GM12878 (cell line): ENCODE measurements at regions not wholly inside any gene's neighbourhood (a gene's known extent, or its start where the extent isn't known, plus 50 kb on each side); places are given as distances from the start of the nearest gene placed in this dataset.

Experiments used
- BRCA1 ChIP-seq: IDR thresholded peaks from 2 replicates; pipeline ENCODE4 v1.6.1; 2011; ENCODE audit warnings: low read depth, low read length, improper control_type of control experiment
- CBX5 ChIP-seq: sonication (generic); IDR thresholded peaks from 2 replicates; pipeline ENCODE4 v1.6.1; 2016; ENCODE audit warnings: low read depth, moderate library complexity, mild to moderate bottlenecking, inconsistent platforms
- CREM ChIP-seq: IDR thresholded peaks from 2 replicates; pipeline ENCODE4 v1.6.1; 2014; ENCODE audit warnings: antibody characterized with exemption, low read depth
- CTCF ChIP-seq, 3 experiments: IDR thresholded peaks in 2 of 3; conservative IDR thresholded peaks in 1 of 3; 2 replicates each; pipeline ENCODE4 v1.5.1; 2011; ENCODE audit warnings: low read depth in 3 of 3, low read length in 3 of 3, mild to moderate bottlenecking in 3 of 3, control low read depth in 2 of 3, moderate library complexity in 2 of 3, inconsistent platforms in 1 of 3, mixed read lengths in 1 of 3; ENCODE audit not compliant: control insufficient read depth in 2 of 3, insufficient read depth in 1 of 3; ENCODE audit errors: extremely low read depth in 1 of 3
- E2F4 ChIP-seq: IDR thresholded peaks from 2 replicates; pipeline ENCODE4 v1.6.1; 2012; ENCODE audit warnings: low read depth, low read length, improper control_type of control experiment
- EZH2 ChIP-seq: IDR thresholded peaks from 2 replicates; pipeline ENCODE4 v1.6.1; 2012; ENCODE audit warnings: low read depth, mild to moderate bottlenecking, control low read depth, inconsistent platforms, low read length, borderline replicate concordance; ENCODE audit not compliant: control insufficient read depth
- IKZF1 ChIP-seq: fragments of 450-650 bp; conservative IDR thresholded peaks from 2 replicates; pipeline ENCODE4 v1.6.1; 2017; ENCODE audit warnings: antibody characterized with exemption, mild to moderate bottlenecking
- JUND ChIP-seq: IDR thresholded peaks from 2 replicates; pipeline ENCODE4 v1.6.1; 2012; ENCODE audit warnings: low read depth, mild to moderate bottlenecking, low read length, improper control_type of control experiment, moderate library complexity
- MEF2B ChIP-seq: fragments of 450-650 bp; IDR thresholded peaks from 2 replicates; pipeline ENCODE4 v1.6.1; 2018; ENCODE audit warnings: mild to moderate bottlenecking, moderate library complexity; ENCODE audit not compliant: partially characterized antibody, poor library complexity, severe bottlenecking
- NFYA ChIP-seq: IDR thresholded peaks from 2 replicates; pipeline ENCODE4 v1.6.1; 2011; ENCODE audit warnings: low read depth, mild to moderate bottlenecking, low read length, improper control_type of control experiment, borderline replicate concordance
- POLR2AphosphoS2 ChIP-seq: IDR thresholded peaks from 2 replicates; pipeline ENCODE4 v1.6.1; 2011; ENCODE audit warnings: low read depth, mild to moderate bottlenecking, low read length, improper control_type of control experiment, moderate library complexity
- RUNX3 ChIP-seq: IDR thresholded peaks from 2 replicates; pipeline ENCODE4 v1.6.1; 2012; ENCODE audit warnings: low read length, inconsistent platforms
- SPI1 ChIP-seq: IDR thresholded peaks from 2 replicates; pipeline ENCODE4 v1.6.1; 2011; ENCODE audit warnings: low read depth, mild to moderate bottlenecking, low read length, moderate library complexity, borderline replicate concordance; ENCODE audit not compliant: insufficient read depth
- SREBF1 ChIP-seq: IDR thresholded peaks from 2 replicates; pipeline ENCODE4 v1.6.1; 2012; ENCODE audit warnings: mild to moderate bottlenecking, low read length
- TCF7 ChIP-seq: IDR thresholded peaks from 2 replicates; pipeline ENCODE4 v1.6.1; 2014; ENCODE audit warnings: antibody characterized with exemption, borderline replicate concordance
- YY1 ChIP-seq: IDR thresholded peaks from 2 replicates; pipeline ENCODE4 v1.6.1; 2011; ENCODE audit warnings: low read depth, mild to moderate bottlenecking, low read length
- ZBTB11 ChIP-seq: fragments of 450-650 bp; formaldehyde crosslinking; IDR thresholded peaks from 2 replicates; pipeline ENCODE4 v1.5.0; 2022; ENCODE audit warnings: mild to moderate bottlenecking, missing genetic modification characterization
- ZBTB33 ChIP-seq: fragments of 450-650 bp; IDR thresholded peaks from 2 replicates; pipeline ENCODE4 v1.6.1; 2017; ENCODE audit warnings: mild to moderate bottlenecking

- TF ChIP-seq E2F4 (no peak), CREM (no peak), POLR2AphosphoS2 (no peak), IKZF1 (no peak), SREBF1 (no peak), TCF7 (no peak), NFYA (no peak), MEF2B (no peak), RUNX3 (peak; percentile 26; the same call in 1 of the 2 replicates), YY1 (0 out of 2 replicates have a peak, but pooled peaks have one; percentile 56), ZBTB11 (CRISPR knock-in tag) (no peak), SPI1 (peak; percentile 24; the same call in 1 of the 2 replicates), EZH2 (no peak), CBX5 (no peak), ZBTB33 (no peak), CTCF (IDR thresholded peaks at IDR 0.05 in 2 of 3, conservative IDR thresholded peaks at IDR 0.05 in 1 of 3; ENCODE audit: control insufficient read depth in 2 of 3, extremely low read depth in 1 of 3, insufficient read depth in 1 of 3, low read depth in 3 of 3, low read length in 3 of 3) (peak; percentile 88), BRCA1 (no peak), JUND (no peak)
These were observed 222.0 kb upstream of the PDE10A start (continued) for GRCh38 chr6:165884813-165885765.
